Kidney (tissue), 13 donors: ENCODE measurements at regions not wholly inside any gene's neighbourhood (a gene's known extent, or its start where the extent isn't known, plus 50 kb on each side); places are given as distances from the start of the nearest gene placed in this dataset.
A peak's percentile ranks its signal among the peaks of the same experiment; 100 is the strongest.

Experiments used
- DNase-seq, 5 donors: peaks; one replicate each; pipeline ENCODE4 v3.0.0-alpha.2; 2013 to 2020
- FAIRE-seq: peaks from 2 replicates; lab custom pipeline; 2012; peaks lifted over from hg19 to GRCh38; lab: Jason Lieb, UNC
- H3K27ac ChIP-seq, 2 donors: one replicate each; pipeline ENCODE4 v1.7.0; 2013; ENCODE audit warnings: low read depth in 2 of 2, low read length in 2 of 2, inconsistent platforms in 1 of 2
- H3K27me3 ChIP-seq: one replicate; pipeline ENCODE4 v1.7.1; 2013; ENCODE audit warnings: low read length, inconsistent platforms; ENCODE audit not compliant: control insufficient read depth, insufficient read depth
- H3K36me3 ChIP-seq, 3 donors: one replicate each; pipeline versions ENCODE4 v1.7.0 to v1.7.1; 2013; ENCODE audit warnings: low read length in 3 of 3, control low read depth in 1 of 3, inconsistent platforms in 1 of 3; ENCODE audit not compliant: insufficient read depth in 3 of 3, control insufficient read depth in 2 of 3
- H3K4me1 ChIP-seq, 3 donors: one replicate each; pipeline versions ENCODE4 v1.7.0 to v1.7.1; 2013; ENCODE audit warnings: low read length in 3 of 3, inconsistent platforms in 1 of 3, low read depth in 1 of 3; ENCODE audit not compliant: control insufficient read depth in 2 of 3, insufficient read depth in 2 of 3
- H3K4me3 ChIP-seq, 3 donors: one replicate each; pipeline versions ENCODE4 v1.7.0 to v1.8.1; 2013; ENCODE audit warnings: low read length in 3 of 3, control low read depth in 1 of 3, inconsistent platforms in 1 of 3
- H3K9ac ChIP-seq, 3 donors: one replicate each; pipeline versions ENCODE4 v1.7.0 to v1.7.1; 2013; ENCODE audit warnings: low read length in 3 of 3, control low read depth in 1 of 3, inconsistent platforms in 1 of 3
- H3K9me3 ChIP-seq, 3 donors: one replicate each; pipeline versions ENCODE4 v1.7.0 to v1.7.1; 2013; ENCODE audit warnings: low read length in 3 of 3, control low read depth in 1 of 3, inconsistent platforms in 1 of 3; ENCODE audit not compliant: control insufficient read depth in 2 of 3, insufficient read depth in 1 of 3
- intact Hi-C: fragments of 100-400 bp; cut with DNase I; formaldehyde crosslinking; loops from one replicate; pipeline ENCODE4 v1.11.1; 2022
- TF ChIP-seq, protein P1 (sequence below): IDR thresholded peaks from 3 replicates; pipeline ENCODE4 v1.5.1; 2012; ENCODE audit warnings: mild to moderate bottlenecking, moderate library complexity, borderline replicate concordance; ENCODE audit not compliant: insufficient read depth; ENCODE audit errors: extremely low read depth
- donor health status: control.
- donor health status: control.
- donor health status: control.
- donor health status: control.
- donor health status: control.
- donor health status: DM: yes; HTN: yes; CAD: no.
- donor health status: Normal renal cell carcinoma (clear cell type).

DNA sequence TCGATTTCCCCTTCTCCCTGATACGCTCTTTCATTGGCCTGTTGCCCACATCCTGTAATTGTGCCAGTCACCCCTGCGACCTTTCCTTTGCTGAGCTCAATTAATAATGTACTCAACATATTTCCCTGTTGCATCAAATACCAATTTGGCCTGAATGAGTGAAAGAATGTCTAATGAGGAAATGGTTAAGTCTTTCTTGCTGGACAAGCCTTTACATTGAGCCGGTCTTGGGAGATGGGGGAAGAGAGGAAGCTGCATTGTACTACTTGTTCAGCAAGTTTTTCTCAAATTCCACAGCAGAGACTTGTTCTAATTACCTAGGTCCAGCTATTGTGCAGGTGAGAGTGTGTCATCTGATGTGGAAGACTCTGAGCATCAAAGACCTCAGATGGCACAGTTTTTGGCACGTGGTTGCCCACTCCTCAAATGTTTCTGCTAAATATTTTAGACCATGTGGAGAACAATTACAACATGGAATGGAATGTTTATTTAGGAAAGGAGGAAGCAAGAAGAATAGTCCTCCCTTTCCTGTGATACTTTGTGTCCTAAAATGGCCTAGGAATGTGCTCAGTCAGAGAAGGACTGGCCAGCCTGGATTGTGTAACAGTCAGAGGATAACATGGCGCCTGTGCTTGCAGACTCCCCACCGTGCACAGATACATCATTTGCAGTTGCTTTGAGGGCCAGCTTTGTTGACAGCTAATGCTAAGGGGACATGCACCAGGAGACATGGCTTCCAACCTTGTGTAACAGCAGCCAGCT, 129.5 kb upstream of the E2F8 start:
- TF ChIP-seq, protein P1, sequence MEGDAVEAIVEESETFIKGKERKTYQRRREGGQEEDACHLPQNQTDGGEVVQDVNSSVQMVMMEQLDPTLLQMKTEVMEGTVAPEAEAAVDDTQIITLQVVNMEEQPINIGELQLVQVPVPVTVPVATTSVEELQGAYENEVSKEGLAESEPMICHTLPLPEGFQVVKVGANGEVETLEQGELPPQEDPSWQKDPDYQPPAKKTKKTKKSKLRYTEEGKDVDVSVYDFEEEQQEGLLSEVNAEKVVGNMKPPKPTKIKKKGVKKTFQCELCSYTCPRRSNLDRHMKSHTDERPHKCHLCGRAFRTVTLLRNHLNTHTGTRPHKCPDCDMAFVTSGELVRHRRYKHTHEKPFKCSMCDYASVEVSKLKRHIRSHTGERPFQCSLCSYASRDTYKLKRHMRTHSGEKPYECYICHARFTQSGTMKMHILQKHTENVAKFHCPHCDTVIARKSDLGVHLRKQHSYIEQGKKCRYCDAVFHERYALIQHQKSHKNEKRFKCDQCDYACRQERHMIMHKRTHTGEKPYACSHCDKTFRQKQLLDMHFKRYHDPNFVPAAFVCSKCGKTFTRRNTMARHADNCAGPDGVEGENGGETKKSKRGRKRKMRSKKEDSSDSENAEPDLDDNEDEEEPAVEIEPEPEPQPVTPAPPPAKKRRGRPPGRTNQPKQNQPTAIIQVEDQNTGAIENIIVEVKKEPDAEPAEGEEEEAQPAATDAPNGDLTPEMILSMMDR = no peak
- Histone ChIP-seq H3K36me3 (no peaks in the 10 kb centered on the region), H3K9ac (no peak overlapping the region), H3K4me3 (no peak overlapping the region), H3K27me3 (no peaks in the 10 kb centered on the region), H3K4me1 (no peaks in the 10 kb centered on the region), H3K27ac (peak overlapping the region in 1 of 2 donors; percentile 23), H3K9me3 (no peaks in the 10 kb centered on the region)
- FAIRE-seq (no peak), DNase-seq (peak in 1 of 5 donors; percentile 46)
- intact Hi-C loops = no loop called here

DNA sequence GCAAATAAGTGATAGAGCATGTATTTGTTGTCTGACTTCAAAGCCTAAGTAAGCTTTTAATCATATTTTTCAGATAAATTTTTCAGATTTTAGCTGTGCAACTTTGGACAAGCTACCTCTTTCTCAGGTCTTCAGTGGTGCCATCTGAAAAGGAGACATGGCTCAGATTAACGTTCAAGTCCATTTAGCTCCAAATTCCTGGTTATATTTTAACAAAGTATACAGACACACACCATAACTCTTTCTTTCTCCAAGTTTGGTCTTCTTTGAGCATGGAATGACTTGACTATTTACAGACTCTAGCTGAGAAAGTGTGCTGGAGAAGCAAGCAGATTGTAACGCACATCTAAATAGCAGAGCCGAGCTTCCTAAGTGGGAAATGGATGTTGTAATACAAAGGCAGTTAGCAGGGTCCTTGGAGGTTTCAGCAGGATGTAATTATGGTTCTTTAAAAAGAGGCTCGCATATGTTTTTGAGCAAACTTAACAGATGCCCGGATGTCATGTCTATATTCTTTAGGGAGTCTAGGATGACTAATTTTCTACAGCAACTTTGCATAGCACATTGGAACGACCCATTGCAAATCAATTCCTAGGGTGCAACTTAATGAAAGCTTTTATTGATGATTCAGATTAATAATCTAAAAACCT, 128.1 kb upstream of the E2F8 start:
- no peak for DNase-seq
- no peaks in the 10 kb centered on the region for H3K4me1 ChIP-seq

DNA sequence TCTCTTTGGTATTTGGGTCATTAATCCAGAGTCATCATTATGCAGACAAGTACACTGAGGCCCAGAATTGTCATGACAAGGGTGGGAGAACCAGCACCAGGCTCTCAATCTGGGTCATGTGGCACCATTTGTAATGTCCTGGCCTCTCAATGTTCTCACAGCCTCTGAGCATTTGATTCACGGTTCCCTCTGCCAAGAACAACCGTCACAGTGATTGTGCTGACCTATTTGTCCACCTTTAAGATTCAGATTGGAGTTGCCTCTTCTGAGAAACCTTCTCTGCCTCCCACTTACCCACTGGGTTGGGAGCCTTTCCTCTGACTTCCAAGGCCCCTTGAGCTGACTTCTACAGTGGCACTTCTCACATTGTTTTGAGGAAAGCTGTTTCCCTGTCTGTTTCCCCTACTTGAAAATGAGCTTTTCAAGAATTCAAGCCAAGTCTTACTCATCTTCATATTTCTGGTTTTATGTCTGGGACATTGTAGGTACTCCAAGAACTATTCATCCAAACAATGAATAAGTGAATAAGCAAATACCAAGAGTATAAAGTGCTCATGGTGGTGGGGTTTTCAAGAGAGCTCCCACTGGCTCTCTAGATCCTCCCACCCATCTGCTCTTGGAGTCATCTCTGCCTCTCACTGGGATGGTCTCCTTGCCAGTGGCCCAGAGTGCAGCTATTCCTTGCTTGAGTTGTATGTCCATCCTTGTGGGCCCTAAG, 126.4 kb upstream of the E2F8 start:
- Histone ChIP-seq H3K36me3 (no peaks in the 10 kb centered on the region), H3K4me3 (no peak overlapping the region), H3K9ac (no peak overlapping the region), H3K9me3 (no peaks in the 10 kb centered on the region), H3K27me3 (no peaks in the 10 kb centered on the region), H3K4me1 (no peaks in the 10 kb centered on the region), H3K27ac (no peak overlapping the region)
- DNase-seq (no peak), FAIRE-seq (no peak)
- intact Hi-C loops = no loop called here
- TF ChIP-seq, protein P1 = no peak

More for the DNA sequence above, 128.1 kb upstream of the E2F8 start:
- no peak overlapping the region for H3K4me3 ChIP-seq
- no peaks in the 10 kb centered on the region for H3K27me3 ChIP-seq
- no peak for FAIRE-seq
- H3K27ac ChIP-seq = no peak overlapping the region
- TF ChIP-seq, protein P1 = no peak
- no peaks in the 10 kb centered on the region for H3K36me3 ChIP-seq
- no peak overlapping the region for H3K9ac ChIP-seq
- intact Hi-C loops = no loop called here
- no peaks in the 10 kb centered on the region for H3K9me3 ChIP-seq
